ENCODE measurements at regions not wholly inside any gene's neighbourhood (a gene's known extent, or its start where the extent isn't known, plus 50 kb on each side); places are given as distances from the start of the nearest gene placed in this dataset.
"Not testable (repeated sequence)": the region's sequence is repeated elsewhere in the genome, so short reads cannot be mapped to it uniquely, and the experiment has no call there.

DNA sequence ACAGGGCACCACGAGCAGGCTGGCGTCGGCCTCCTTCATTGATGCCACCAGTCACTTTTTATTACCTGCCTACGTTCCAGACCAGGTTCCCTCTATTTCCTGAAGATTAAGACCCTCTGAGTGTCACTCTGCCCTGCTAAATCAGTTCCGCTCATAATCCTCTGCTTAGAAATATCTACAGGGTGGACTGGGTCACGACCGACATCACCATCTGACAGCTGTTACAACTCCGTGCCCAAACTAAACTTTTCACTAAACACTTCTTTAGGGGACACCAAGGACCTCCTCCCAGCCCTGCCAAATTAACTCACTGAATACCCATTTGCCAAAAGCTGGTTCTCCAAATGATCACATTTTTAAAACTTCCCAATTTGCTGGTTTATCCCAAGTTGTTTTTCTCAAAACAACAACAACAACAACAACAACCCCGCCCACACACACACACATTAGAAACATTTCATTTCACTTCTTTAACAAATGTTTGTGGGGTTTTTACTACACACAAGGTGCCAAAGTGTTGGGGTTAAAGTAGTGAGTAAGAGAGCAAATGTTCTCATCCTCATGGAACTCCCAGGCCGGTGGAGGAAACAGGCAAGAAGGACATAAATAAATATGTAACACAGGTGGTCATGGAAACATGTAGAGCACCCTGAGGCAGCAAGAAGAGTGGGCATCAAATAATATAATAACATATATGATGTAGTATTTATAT lies 72.0 kb upstream of the PEG3 start:
- TF ChIP-seq CTCF (IDR thresholded peaks at IDR 0.05), result no peak
- H3K27ac ChIP-seq, result no peak overlapping the region
- intact Hi-C loops (cut with DNase I), result no loop called here
- no peaks in the 10 kb centered on the region for H3K27me3 ChIP-seq
- H3K9me3 ChIP-seq, result no peaks in the 10 kb centered on the region
- FAIRE-seq (no peak), ATAC-seq (no peak), DNase-seq (no peak)
- H3K4me1 ChIP-seq, result no peaks in the 10 kb centered on the region
- 59 to 71% methylated on average over 10 of the region's 10 CpGs for WGBS, 2 donors
- H3K4me3 ChIP-seq, result no peak overlapping the region
- H3K36me3 ChIP-seq, result no peaks in the 10 kb centered on the region

GRCh38 chr19:56913113-56913455 lies 72.6 kb upstream of the PEG3 start:
- H3K36me3 ChIP-seq; H3K27ac ChIP-seq; H3K4me1 ChIP-seq; DNase-seq; H3K27me3 ChIP-seq; FAIRE-seq; intact Hi-C loops (cut with DNase I); H3K4me3 ChIP-seq; H3K9me3 ChIP-seq; ATAC-seq: not testable (repeated sequence)
- 51 to 64% methylated on average over 4 of the region's 4 CpGs for WGBS, 2 donors

- no peaks in the 10 kb centered on the region for H3K9me3 ChIP-seq
- no peak for ATAC-seq
- H3K27me3 ChIP-seq, result no peaks in the 10 kb centered on the region
- H3K27ac ChIP-seq, result no peak overlapping the region
- intact Hi-C loops (cut with DNase I), result no loop called here
- no peaks in the 10 kb centered on the region for H3K36me3 ChIP-seq
- no peak overlapping the region for H3K4me3 ChIP-seq
- no peak for TF ChIP-seq CTCF (IDR thresholded peaks at IDR 0.05)
- DNase-seq, result no peak
- 79 to 93% methylated on average over 2 of the region's 2 CpGs for WGBS, 2 donors
- no peak for FAIRE-seq
- no peaks in the 10 kb centered on the region for H3K4me1 ChIP-seq
Measured at GRCh38 chr19:56916528-56916927, 76.0 kb upstream of the PEG3 start.

- no peaks in the 10 kb centered on the region for H3K36me3 ChIP-seq
- intact Hi-C loops (cut with DNase I), result no loop called here
- no peak overlapping the region for H3K27ac ChIP-seq
- FAIRE-seq (no peak), DNase-seq (no peak), ATAC-seq (no peak)
- TF ChIP-seq CTCF (IDR thresholded peaks at IDR 0.05), result no peak
- WGBS, 2 donors, result 49 to 62% methylated on average over 6 of the region's 6 CpGs
- H3K4me1 ChIP-seq, result no peaks in the 10 kb centered on the region
- H3K4me3 ChIP-seq, result no peak overlapping the region
- no peaks in the 10 kb centered on the region for H3K9me3 ChIP-seq
- no peaks in the 10 kb centered on the region for H3K27me3 ChIP-seq
Measured at GRCh38 chr19:56917529-56917928, 77.0 kb upstream of the PEG3 start.

- intact Hi-C loops (cut with DNase I), result no loop called here
- Histone ChIP-seq H3K27ac (no peak overlapping the region), H3K36me3 (no peaks in the 10 kb centered on the region), H3K4me3 (no peak overlapping the region), H3K9me3 (no peaks in the 10 kb centered on the region), H3K4me1 (no peaks in the 10 kb centered on the region), H3K27me3 (no peaks in the 10 kb centered on the region)
- ATAC-seq, result no peak
- FAIRE-seq, result no peak
- DNase-seq, result no peak
- no peak for TF ChIP-seq CTCF (IDR thresholded peaks at IDR 0.05)
- 29 to 30% methylated on average over 6 of the region's 6 CpGs for WGBS, 2 donors
Measured at GRCh38 chr19:56917998-56918397, 77.5 kb upstream of the PEG3 start.

Data from pancreas (tissue), 10 donors.